ENCODE measurements at regions not wholly inside any gene's neighbourhood (a gene's known extent, or its start where the extent isn't known, plus 50 kb on each side); places are given as distances from the start of the nearest gene placed in this dataset.

- DNase-seq (ENCODE audit: low spot score), result no peak
- FAIRE-seq, result no peak
Measured at GRCh38 chr9:74309654-74310053, 187.5 kb upstream of the RORB start.

- no peak for FAIRE-seq
- DNase-seq (ENCODE audit: low spot score), result no peak
Measured at GRCh38 chr9:74317235-74317634, 179.9 kb upstream of the RORB start.

- FAIRE-seq, result no peak
- DNase-seq (ENCODE audit: low spot score), result no peak
Measured at GRCh38 chr9:74321396-74321795, 175.7 kb upstream of the RORB start.

- FAIRE-seq (no peak), DNase-seq (ENCODE audit: low spot score) (no peak)
Measured at GRCh38 chr9:74322661-74323314, 174.3 kb upstream of the RORB start.

- DNase-seq (ENCODE audit: low spot score) (no peak), FAIRE-seq (peak; percentile 37)
Measured at GRCh38 chr9:74330487-74331214, 166.5 kb upstream of the RORB start.

GRCh38 chr9:74331607-74332006, 165.5 kb upstream of the RORB start:
- DNase-seq (ENCODE audit: low spot score), result no peak
- FAIRE-seq, result no peak

GRCh38 chr9:74333384-74334032, 163.6 kb upstream of the RORB start:
- FAIRE-seq (no peak), DNase-seq (ENCODE audit: low spot score) (no peak)

- FAIRE-seq (no peak), DNase-seq (ENCODE audit: low spot score) (no peak)
Measured at GRCh38 chr9:74334271-74334670, 162.9 kb upstream of the RORB start.

- DNase-seq (ENCODE audit: low spot score) (no peak), FAIRE-seq (no peak)
Measured at GRCh38 chr9:74336161-74336560, 161.0 kb upstream of the RORB start.

- no peak for DNase-seq (ENCODE audit: low spot score)
- no peak for FAIRE-seq
Measured at GRCh38 chr9:74348777-74349176, 148.4 kb upstream of the RORB start.

- DNase-seq (ENCODE audit: low spot score) (no peak), FAIRE-seq (no peak)
Measured at GRCh38 chr9:74355107-74355506, 142.0 kb upstream of the RORB start.

- DNase-seq (ENCODE audit: low spot score) (no peak), FAIRE-seq (no peak)
Measured at GRCh38 chr9:74357577-74357976, 139.6 kb upstream of the RORB start.

- no peak for DNase-seq (ENCODE audit: low spot score)
- no peak for FAIRE-seq
Measured at GRCh38 chr9:74358959-74359358, 138.2 kb upstream of the RORB start.

- DNase-seq (ENCODE audit: low spot score), result no peak
- FAIRE-seq, result no peak
Measured at GRCh38 chr9:74361508-74361907, 135.6 kb upstream of the RORB start.

- DNase-seq (ENCODE audit: low spot score) (no peak), FAIRE-seq (no peak)
Measured at GRCh38 chr9:74362423-74362822, 134.7 kb upstream of the RORB start.

- no peak for DNase-seq (ENCODE audit: low spot score)
Measured at GRCh38 chr9:74366111-74366510, 131.0 kb upstream of the RORB start.

GRCh38 chr9:74369844-74370243, 127.3 kb upstream of the RORB start:
- no peak for DNase-seq (ENCODE audit: low spot score)
- no peak for FAIRE-seq

More at GRCh38 chr9:74366111-74366510, 131.0 kb upstream of the RORB start:
- FAIRE-seq, result no peak

GRCh38 chr9:74373348-74373747, 123.8 kb upstream of the RORB start:
- FAIRE-seq (no peak), DNase-seq (ENCODE audit: low spot score) (no peak)

GRCh38 chr9:74379718-74380117, 117.4 kb upstream of the RORB start:
- DNase-seq (ENCODE audit: low spot score) (peak; percentile 62), FAIRE-seq (no peak)

GRCh38 chr9:74391816-74392215, 105.3 kb upstream of the RORB start:
- FAIRE-seq (no peak), DNase-seq (ENCODE audit: low spot score) (no peak)

GRCh38 chr9:74403581-74403980, 93.6 kb upstream of the RORB start:
- FAIRE-seq, result no peak

GRCh38 chr9:74404620-74405019, 92.5 kb upstream of the RORB start:
- FAIRE-seq (no peak), DNase-seq (ENCODE audit: low spot score) (no peak)

More at GRCh38 chr9:74403581-74403980, 93.6 kb upstream of the RORB start:
- DNase-seq (ENCODE audit: low spot score), result no peak

- DNase-seq (ENCODE audit: low spot score) (no peak), FAIRE-seq (no peak)
Measured at GRCh38 chr9:74407166-74407565, 90.0 kb upstream of the RORB start.

Measured in urothelium cell line (cell line).